ENCODE measurements at regions not wholly inside any gene's neighbourhood (a gene's known extent, or its start where the extent isn't known, plus 50 kb on each side); places are given as distances from the start of the nearest gene placed in this dataset.
"Not testable (repeated sequence)": the region's sequence is repeated elsewhere in the genome, so short reads cannot be mapped to it uniquely, and the experiment has no call there.

GRCh38 chr1:80288750-80289149, 1282.2 kb upstream of the ADGRL4 start:
- H3K4me1 Mint-ChIP-seq; H3K27ac Mint-ChIP-seq; DNase-seq; H3K27me3 Mint-ChIP-seq (ENCODE audit: low read depth in 3 of 3); H3K4me3 Mint-ChIP-seq; H3K36me3 Mint-ChIP-seq: not testable (repeated sequence)
- H3K9me3 Mint-ChIP-seq = peaks cover 12 to 58% (median 34%) of the 10 kb centered on the region in 6 donors

GRCh38 chr1:80282536-80282935, 1276.0 kb upstream of the ADGRL4 start:
- H3K4me3 Mint-ChIP-seq = no peak overlapping the region
- H3K27ac Mint-ChIP-seq = no peak overlapping the region
- no peaks in the 10 kb centered on the region for H3K4me1 Mint-ChIP-seq
- peaks cover 3 to 63% (median 40%) of the 10 kb centered on the region in 6 donors for H3K9me3 Mint-ChIP-seq
- H3K27me3 Mint-ChIP-seq (ENCODE audit: low read depth in 3 of 3) = no peaks in the 10 kb centered on the region
- peaks cover 0 to 4% (median 0%) of the 10 kb centered on the region in 3 donors for H3K36me3 Mint-ChIP-seq
- DNase-seq = no peak

GRCh38 chr1:80278936-80279335, 1272.4 kb upstream of the ADGRL4 start:
- H3K27ac Mint-ChIP-seq = no peak overlapping the region
- peaks cover 6 to 64% (median 40%) of the 10 kb centered on the region in 6 donors for H3K9me3 Mint-ChIP-seq
- no peak for DNase-seq
- no peaks in the 10 kb centered on the region for H3K27me3 Mint-ChIP-seq (ENCODE audit: low read depth in 3 of 3)
- no peaks in the 10 kb centered on the region for H3K36me3 Mint-ChIP-seq
- H3K4me1 Mint-ChIP-seq = no peaks in the 10 kb centered on the region
- H3K4me3 Mint-ChIP-seq = no peak overlapping the region

- Mint-ChIP-seq H3K27me3 (ENCODE audit: low read depth in 3 of 3) (no peaks in the 10 kb centered on the region), H3K9me3 (peaks cover 10 to 65% (median 38%) of the 10 kb centered on the region in 6 donors), H3K4me1 (no peaks in the 10 kb centered on the region), H3K36me3 (no peaks in the 10 kb centered on the region), H3K27ac (no peak overlapping the region), H3K4me3 (no peak overlapping the region)
- DNase-seq = no peak
Observed at GRCh38 chr1:80274256-80274655, 1267.7 kb upstream of the ADGRL4 start.

- H3K9me3 Mint-ChIP-seq = peaks cover 9 to 78% (median 45%) of the 10 kb centered on the region in 6 donors
- H3K27ac Mint-ChIP-seq = no peak overlapping the region
- DNase-seq = no peak
- H3K36me3 Mint-ChIP-seq = no peaks in the 10 kb centered on the region
- no peaks in the 10 kb centered on the region for H3K4me1 Mint-ChIP-seq
- H3K27me3 Mint-ChIP-seq (ENCODE audit: low read depth in 3 of 3) = peaks cover 0 to 3% (median 0%) of the 10 kb centered on the region in 3 donors
- no peak overlapping the region for H3K4me3 Mint-ChIP-seq
Observed at GRCh38 chr1:80272495-80272894, 1266.0 kb upstream of the ADGRL4 start.

GRCh38 chr1:80258659-80259058, 1252.1 kb upstream of the ADGRL4 start:
- peaks cover 0 to 11% (median 5%) of the 10 kb centered on the region in 3 donors for H3K36me3 Mint-ChIP-seq
- H3K27ac Mint-ChIP-seq = no peak overlapping the region
- no peaks in the 10 kb centered on the region for H3K4me1 Mint-ChIP-seq
- peaks cover 10 to 77% (median 41%) of the 10 kb centered on the region in 6 donors for H3K9me3 Mint-ChIP-seq
- H3K27me3 Mint-ChIP-seq (ENCODE audit: low read depth in 3 of 3) = peaks cover 0 to 3% (median 0%) of the 10 kb centered on the region in 3 donors
- no peak overlapping the region for H3K4me3 Mint-ChIP-seq
- no peak for DNase-seq

GRCh38 chr1:80251591-80251990, 1245.1 kb upstream of the ADGRL4 start:
- H3K4me1 Mint-ChIP-seq = no peaks in the 10 kb centered on the region
- no peak overlapping the region for H3K27ac Mint-ChIP-seq
- peaks cover 8 to 72% (median 38%) of the 10 kb centered on the region in 6 donors for H3K9me3 Mint-ChIP-seq
- H3K27me3 Mint-ChIP-seq (ENCODE audit: low read depth in 3 of 3) = no peaks in the 10 kb centered on the region
- no peaks in the 10 kb centered on the region for H3K36me3 Mint-ChIP-seq
- no peak overlapping the region for H3K4me3 Mint-ChIP-seq
- no peak for DNase-seq

GRCh38 chr1:80251171-80251570, 1244.6 kb upstream of the ADGRL4 start:
- DNase-seq = no peak
- Mint-ChIP-seq H3K27ac (no peak overlapping the region), H3K27me3 (ENCODE audit: low read depth in 3 of 3) (no peaks in the 10 kb centered on the region), H3K4me3 (no peak overlapping the region), H3K9me3 (peaks cover 5 to 72% (median 37%) of the 10 kb centered on the region in 6 donors), H3K36me3 (no peaks in the 10 kb centered on the region), H3K4me1 (no peaks in the 10 kb centered on the region)

GRCh38 chr1:80250573-80251168, 1244.1 kb upstream of the ADGRL4 start:
- Mint-ChIP-seq H3K4me1 (no peaks in the 10 kb centered on the region), H3K4me3 (no peak overlapping the region), H3K27me3 (ENCODE audit: low read depth in 3 of 3) (no peaks in the 10 kb centered on the region), H3K9me3 (peaks cover 5 to 73% (median 38%) of the 10 kb centered on the region in 6 donors), H3K27ac (no peak overlapping the region), H3K36me3 (no peaks in the 10 kb centered on the region)
- no peak for DNase-seq

- H3K4me3 Mint-ChIP-seq = no peak overlapping the region
- H3K27me3 Mint-ChIP-seq (ENCODE audit: low read depth in 3 of 3) = no peaks in the 10 kb centered on the region
- H3K36me3 Mint-ChIP-seq = no peaks in the 10 kb centered on the region
- no peaks in the 10 kb centered on the region for H3K4me1 Mint-ChIP-seq
- H3K27ac Mint-ChIP-seq = no peak overlapping the region
- DNase-seq = no peak
- H3K9me3 Mint-ChIP-seq = peaks cover 5 to 72% (median 32%) of the 10 kb centered on the region in 6 donors
Observed at GRCh38 chr1:80249699-80250098, 1243.2 kb upstream of the ADGRL4 start.

- Mint-ChIP-seq H3K9me3 (peaks cover 5 to 69% (median 30%) of the 10 kb centered on the region in 6 donors), H3K27me3 (ENCODE audit: low read depth in 3 of 3) (no peaks in the 10 kb centered on the region)
Observed at GRCh38 chr1:80248886-80249285, 1242.4 kb upstream of the ADGRL4 start.

GRCh38 chr1:80245813-80246212, 1239.3 kb upstream of the ADGRL4 start:
- Mint-ChIP-seq H3K4me1 (no peaks in the 10 kb centered on the region), H3K9me3 (peaks cover 7 to 61% (median 28%) of the 10 kb centered on the region in 6 donors), H3K27me3 (ENCODE audit: low read depth in 3 of 3) (no peaks in the 10 kb centered on the region), H3K36me3 (no peaks in the 10 kb centered on the region), H3K4me3 (no peak overlapping the region), H3K27ac (no peak overlapping the region)
- DNase-seq = no peak

More at GRCh38 chr1:80248886-80249285, 1242.4 kb upstream of the ADGRL4 start:
- Mint-ChIP-seq H3K4me1 (no peaks in the 10 kb centered on the region), H3K36me3 (no peaks in the 10 kb centered on the region), H3K4me3 (no peak overlapping the region), H3K27ac (no peak overlapping the region)
- DNase-seq = no peak

- Mint-ChIP-seq H3K27ac (no peak overlapping the region), H3K27me3 (ENCODE audit: low read depth in 3 of 3) (no peaks in the 10 kb centered on the region), H3K4me1 (no peaks in the 10 kb centered on the region), H3K4me3 (no peak overlapping the region), H3K9me3 (peaks cover 9 to 68% (median 28%) of the 10 kb centered on the region in 6 donors), H3K36me3 (no peaks in the 10 kb centered on the region)
- no peak for DNase-seq
Observed at GRCh38 chr1:80244372-80244771, 1237.8 kb upstream of the ADGRL4 start.

GRCh38 chr1:80241566-80241965, 1235.0 kb upstream of the ADGRL4 start:
- Mint-ChIP-seq H3K27me3 (ENCODE audit: low read depth in 3 of 3) (no peaks in the 10 kb centered on the region), H3K4me1 (no peaks in the 10 kb centered on the region), H3K27ac (no peak overlapping the region)

GRCh38 chr1:80225510-80225909, 1219.0 kb upstream of the ADGRL4 start:
- H3K4me1 Mint-ChIP-seq = no peaks in the 10 kb centered on the region
- H3K36me3 Mint-ChIP-seq = peaks cover 0 to 3% (median 0%) of the 10 kb centered on the region in 3 donors
- no peaks in the 10 kb centered on the region for H3K27me3 Mint-ChIP-seq (ENCODE audit: low read depth in 3 of 3)
- no peak overlapping the region for H3K4me3 Mint-ChIP-seq
- no peak overlapping the region for H3K27ac Mint-ChIP-seq
- no peak for DNase-seq
- peaks cover 0 to 34% (median 19%) of the 10 kb centered on the region in 6 donors for H3K9me3 Mint-ChIP-seq

More at GRCh38 chr1:80241566-80241965, 1235.0 kb upstream of the ADGRL4 start:
- Mint-ChIP-seq H3K4me3 (no peak overlapping the region), H3K9me3 (peaks cover 8 to 60% (median 31%) of the 10 kb centered on the region in 6 donors), H3K36me3 (no peaks in the 10 kb centered on the region)
- no peak for DNase-seq
